Activated CD4-positive, alpha-beta T cell treated with anti-CD3 and anti-CD28 coated beads, Interleukin-2, amount 50 U/mL, for 4 hours (primary cell): ENCODE measurements at regions not wholly inside any gene's neighbourhood (a gene's known extent, or its start where the extent isn't known, plus 50 kb on each side); places are given as distances from the start of the nearest gene placed in this dataset.
"Not testable (repeated sequence)": the region's sequence is repeated elsewhere in the genome, so short reads cannot be mapped to it uniquely, and the experiment has no call there.

Experiments
- DNase-seq, 2 experiments: peaks; one replicate each; pipeline ENCODE4 v3.0.0-alpha.2; 2020

DNA sequence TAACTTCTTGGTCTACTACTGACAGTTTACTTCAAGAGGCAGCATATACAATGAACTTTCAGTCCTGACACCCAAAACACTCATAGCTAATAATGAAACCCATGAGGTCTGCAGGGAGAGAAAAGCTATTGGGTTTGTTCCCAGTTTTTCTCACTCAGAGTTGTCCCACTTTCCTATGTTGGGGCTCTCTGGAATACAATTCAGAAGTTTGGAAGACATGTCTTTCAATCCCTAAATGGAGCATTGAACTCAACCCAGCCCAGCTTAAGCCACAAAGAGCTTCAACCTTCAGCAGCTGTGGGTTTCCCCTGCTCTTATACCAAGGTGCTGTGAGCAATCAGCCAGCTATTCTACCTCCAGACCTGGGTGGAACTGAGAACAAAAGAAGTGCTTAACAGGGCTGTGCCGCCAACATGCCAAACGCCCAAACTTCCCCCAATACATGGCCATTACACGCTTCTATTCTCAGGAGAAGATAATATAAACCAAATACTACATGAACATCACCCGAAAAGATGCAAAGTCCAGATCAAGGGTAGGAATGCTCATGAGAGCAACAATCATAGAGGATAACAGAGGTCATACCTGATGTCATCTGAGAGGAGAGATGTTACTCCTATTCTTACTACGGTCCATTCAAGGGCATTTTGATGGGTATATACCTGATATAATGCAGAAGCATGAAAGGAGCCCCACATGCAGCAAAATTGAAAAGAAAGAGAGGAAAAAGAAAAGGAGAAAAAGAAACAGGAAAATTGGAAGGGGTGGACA, 131.2 kb upstream of the TGFBR2 start:
- no peak for DNase-seq

DNA sequence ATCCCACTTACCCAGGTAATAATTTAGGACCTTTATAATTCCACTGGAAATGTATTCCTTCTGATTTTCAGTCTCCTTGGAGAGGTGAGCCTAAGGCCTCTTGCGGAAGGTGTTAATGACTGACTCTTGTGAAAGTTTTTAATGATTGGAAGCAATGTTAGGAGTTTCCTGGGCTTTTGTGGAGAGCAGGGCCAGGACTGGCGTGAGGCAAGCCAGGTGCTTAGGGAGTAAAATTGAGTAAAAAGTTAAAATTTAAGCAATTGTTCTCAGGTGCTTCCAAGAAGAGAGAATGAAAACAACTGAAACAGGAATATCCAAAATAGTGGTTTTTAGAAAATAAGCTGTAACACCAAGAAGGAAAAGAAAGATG, 130.6 kb upstream of the TGFBR2 start:
- DNase-seq = no peak

DNA sequence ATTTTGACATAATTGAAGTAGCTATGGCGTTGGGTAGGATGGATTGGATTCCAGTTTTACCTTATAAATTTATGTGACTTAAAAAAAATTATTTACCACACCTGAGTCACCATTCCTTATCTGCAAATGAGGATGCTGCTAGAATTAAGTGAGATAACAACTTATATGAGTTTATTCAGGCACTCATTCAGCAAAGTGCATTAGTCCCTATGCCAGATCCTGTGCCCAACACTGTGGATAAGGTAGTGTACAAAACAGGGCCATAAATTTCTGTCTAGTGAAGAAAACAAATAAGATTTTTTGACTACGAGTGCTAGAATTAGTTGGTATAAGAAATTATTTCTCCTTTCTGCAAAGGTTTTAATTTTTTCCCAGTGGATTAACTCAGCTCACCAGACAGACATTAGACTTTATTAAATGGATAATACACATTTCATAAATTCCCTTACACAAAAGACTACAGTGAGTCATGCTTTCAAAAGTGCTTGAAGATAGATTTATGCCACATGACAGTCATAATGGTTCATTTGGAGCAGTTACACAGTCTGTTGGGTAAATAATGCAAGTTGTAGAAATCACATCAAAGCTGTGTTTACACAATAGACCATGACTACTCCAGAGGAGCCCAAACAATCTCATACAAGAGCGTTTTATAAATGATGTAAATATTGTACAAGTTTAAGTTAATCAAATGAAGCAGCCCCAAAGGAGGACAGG, 129.9 kb upstream of the TGFBR2 start:
- DNase-seq = no peak

DNA sequence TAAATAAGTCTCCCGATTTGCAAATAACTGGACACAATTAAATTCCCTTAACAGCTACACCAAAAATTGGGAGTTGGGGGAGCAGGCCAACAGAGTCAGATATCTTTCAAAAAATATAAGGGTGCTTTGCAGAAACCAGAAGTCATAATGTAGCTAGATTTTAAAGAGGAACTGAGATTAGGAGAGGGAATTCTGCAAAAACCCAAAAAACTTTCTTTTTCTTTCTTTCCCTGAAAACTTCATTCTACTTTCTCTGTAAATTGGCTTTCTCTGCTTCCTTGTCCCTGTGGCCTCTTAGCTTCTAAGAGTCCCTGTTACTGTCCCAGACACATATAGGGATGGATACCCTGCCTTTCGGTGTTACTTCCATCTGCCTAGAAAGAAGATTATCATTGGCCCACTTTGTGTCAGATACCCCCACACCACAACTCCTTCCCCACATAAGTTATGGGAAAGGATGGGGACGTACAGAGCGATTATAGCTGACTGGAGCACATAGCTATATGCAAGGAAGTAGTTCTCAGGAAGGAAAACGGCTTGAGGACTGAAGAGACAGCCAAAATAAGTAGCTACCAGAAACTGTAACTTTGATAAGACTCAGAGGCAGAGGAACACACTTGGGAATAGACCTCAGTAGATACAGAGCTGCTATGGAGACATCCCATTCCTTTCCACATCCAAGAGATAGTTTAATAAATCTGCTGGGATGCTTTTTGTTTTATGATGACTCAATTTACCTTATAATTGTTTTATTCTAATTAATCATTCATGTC, 129.1 kb upstream of the TGFBR2 start:
- DNase-seq = no peak

DNA sequence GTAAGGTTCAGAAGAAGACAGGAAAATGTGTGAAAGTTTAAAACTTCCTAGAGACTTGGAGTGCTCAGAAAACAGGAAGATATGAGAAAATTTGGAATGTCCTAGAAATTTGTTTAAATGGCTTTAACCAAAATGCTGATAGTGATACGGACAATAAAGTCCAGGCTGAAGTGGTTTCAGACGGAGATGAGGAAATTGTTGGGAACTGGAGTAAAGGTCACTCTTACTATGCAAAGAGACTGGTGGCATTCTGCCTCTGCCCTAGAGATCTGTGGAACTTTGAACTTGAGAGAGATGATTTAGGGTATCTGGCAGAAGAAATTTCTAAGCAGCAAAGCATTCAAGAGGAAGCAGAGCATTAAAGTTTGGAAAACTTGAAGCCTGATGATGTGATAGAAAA, 126.7 kb upstream of the TGFBR2 start:
- DNase-seq = not testable (repeated sequence)

DNA sequence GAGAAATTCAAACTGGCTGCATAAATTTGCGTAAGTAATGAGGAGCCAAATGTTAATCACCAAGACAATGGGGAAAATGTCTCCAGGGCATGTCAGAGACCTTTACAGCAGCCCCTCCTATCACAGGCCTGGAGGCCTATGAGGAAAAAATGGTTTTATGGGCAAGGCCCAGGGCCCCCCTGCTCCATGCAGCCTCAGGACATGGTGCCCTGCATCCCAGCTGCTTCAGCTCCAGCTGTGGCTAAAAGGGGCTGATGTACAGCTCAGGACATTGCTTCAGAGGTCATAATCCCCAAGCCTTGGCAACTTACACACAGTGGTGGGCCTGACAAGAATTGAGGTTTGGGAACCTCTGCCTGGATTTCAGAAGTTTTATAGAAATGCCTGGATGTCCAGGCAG, 126.2 kb upstream of the TGFBR2 start:
- DNase-seq = not testable (repeated sequence)

DNA sequence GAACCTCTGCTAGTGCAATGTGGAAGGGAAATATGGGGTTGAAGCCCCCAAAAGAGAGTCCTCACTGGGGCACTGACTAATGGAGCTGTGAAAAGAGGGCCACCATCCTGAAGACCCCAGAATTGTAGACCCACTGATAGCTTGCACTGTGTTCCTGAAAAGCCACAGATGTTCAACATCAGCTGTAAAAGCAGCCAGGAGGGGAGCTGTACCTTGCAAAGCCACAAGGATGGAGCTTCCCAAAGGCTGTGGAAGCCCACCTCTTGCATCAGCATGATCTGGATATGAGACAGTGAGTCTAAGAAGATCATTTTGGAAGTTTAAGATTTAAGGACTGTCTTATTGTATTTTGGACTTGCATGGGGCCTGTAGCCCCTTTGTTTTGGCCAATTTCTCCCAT, 125.8 kb upstream of the TGFBR2 start:
- no peak for DNase-seq

DNA sequence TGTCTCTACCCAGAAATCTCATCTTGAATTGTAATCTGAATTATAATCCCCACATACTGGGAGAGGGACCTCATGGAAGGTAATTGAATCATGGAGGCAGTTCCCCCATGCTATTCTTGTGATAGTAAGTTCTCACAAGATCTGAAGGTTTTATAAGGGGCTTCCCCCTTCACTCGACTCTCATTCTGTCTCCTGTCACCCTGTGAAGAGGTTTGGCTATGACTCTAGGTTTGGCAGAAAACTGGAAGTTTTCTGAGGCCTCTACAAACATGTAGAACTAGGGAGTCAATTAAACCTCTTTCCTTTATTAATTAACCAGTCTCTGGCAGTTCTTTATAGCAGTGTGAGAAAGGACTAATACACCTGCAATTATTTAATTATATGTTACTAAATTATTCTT, 125.2 kb upstream of the TGFBR2 start:
- DNase-seq = no peak

DNA sequence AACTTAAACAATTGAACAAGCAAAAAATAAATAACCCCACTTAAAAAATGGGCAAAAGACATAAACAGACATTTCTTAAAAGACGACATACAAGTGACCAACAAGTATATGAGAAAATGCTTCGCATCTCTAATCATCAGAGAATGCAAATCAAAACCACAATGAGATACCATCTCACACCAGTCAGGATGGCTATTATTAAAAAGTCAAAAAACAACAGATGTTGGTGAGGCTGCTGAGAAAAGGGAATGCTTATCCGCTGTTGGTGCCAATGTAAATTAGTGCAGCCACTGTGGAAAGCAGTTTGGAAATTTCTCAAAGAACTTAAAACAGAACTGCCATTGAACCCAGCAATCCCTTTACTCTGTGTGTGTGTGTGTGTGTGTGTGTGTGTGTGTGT, 122.2 kb upstream of the TGFBR2 start:
- not testable (repeated sequence) for DNase-seq

DNA sequence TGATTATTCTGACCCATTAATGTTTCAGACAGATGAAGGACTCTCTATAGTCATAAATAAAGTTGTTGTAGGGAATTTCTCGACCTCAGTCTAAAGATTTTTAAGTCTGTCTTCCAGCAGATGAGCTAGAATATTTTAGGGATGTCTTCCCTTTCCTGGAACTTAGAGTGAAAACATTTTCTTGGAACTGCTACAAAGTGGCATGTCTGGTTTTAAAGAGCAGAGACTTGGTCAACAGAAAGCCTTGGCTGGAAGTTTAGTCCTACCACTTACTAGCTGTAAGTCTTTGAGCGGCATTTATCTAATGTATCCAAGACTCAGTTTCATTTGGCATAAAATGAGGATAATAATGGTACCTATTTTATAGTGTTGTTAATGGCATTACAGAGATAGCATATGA, 120.0 kb upstream of the TGFBR2 start:
- no peak for DNase-seq

DNA sequence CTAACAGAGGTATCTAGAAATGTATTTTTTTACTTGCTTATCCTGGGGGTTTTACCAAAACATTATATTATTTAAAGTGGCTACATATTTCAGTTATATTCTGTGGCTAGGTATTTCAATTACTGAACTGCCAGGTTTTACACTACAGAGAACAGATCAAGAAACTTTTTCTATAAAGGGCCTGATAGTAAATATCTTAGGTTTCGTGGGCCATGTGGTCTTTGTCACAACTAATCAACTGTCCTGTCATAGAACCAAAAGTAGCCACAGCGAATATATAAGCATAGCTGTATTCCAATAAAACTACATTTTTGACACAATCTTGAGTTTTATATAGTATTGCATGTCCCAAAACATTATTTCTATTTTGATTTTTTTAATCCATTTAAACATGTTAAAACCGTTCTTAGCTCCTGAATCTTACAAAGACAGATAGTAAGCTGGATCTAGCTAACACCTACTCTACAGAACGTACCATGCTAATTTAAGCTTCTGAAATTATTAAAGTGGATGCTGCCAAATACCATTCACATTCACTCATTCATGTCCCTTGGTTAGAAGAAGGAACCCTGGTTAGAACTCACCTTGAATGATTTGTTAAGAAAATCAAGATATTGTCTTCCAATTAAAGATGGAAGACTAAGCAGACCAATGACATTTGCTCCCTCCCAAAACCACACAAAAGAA, 118.2 kb upstream of the TGFBR2 start:
- no peak for DNase-seq

DNA sequence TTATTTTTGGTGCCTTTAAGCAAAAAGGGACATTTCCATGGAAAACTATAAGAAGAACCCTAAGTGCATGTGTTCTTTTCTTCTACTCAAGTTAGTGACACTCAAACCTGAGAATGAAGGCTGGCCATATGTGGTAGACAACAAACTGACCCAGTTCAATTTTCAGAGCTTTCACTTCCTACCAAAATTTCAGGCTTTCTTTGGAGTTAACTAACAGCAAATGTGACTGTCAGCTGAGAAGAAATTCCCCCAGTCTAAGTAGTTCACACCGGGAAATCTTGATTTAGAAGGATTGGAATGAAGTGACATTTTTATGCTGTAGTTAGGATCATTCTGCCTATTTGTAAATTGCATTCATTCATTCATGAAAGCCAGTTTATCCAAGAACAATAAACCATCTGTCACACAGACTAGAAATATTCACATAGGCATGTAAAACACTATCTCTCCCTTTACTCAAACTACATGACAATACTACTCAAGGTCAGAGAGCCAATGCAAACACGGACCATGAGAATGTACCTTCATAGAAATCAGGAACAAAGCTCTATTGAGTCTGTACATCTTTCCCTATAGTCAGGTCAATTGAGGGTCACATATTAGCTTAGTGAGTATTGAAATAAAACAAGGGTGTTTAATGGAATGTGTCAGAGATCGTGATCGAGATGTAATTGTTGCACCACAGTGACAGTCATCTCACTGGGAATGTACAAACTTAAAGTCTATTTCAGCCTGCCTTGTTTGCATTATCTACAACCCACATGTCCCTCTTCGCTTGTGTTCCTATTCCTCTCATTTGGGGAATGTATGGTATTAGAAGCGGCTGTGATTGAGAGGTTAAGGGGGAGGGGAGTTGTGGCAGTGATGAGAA, 113.8 kb upstream of the TGFBR2 start:
- DNase-seq = no peak

DNA sequence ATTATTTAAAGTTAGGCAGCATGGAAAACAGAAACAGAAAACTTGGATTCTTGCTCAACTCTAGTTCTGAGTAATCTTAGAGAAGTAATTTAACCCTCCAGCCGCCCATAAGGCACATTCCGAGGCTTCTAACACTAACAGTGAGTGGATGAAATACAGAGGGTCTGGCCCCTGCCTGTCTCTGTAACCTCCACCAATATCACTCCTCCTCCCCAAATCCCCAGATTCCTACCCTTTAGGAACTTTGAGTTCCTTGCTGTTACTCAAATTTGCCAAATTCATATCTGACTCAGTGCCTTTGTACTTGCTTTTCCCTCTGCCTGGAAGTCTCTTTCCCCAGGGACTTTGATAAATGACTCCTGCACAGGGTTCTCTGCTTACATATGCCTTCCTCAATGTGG, 112.5 kb upstream of the TGFBR2 start:
- DNase-seq = no peak

DNA sequence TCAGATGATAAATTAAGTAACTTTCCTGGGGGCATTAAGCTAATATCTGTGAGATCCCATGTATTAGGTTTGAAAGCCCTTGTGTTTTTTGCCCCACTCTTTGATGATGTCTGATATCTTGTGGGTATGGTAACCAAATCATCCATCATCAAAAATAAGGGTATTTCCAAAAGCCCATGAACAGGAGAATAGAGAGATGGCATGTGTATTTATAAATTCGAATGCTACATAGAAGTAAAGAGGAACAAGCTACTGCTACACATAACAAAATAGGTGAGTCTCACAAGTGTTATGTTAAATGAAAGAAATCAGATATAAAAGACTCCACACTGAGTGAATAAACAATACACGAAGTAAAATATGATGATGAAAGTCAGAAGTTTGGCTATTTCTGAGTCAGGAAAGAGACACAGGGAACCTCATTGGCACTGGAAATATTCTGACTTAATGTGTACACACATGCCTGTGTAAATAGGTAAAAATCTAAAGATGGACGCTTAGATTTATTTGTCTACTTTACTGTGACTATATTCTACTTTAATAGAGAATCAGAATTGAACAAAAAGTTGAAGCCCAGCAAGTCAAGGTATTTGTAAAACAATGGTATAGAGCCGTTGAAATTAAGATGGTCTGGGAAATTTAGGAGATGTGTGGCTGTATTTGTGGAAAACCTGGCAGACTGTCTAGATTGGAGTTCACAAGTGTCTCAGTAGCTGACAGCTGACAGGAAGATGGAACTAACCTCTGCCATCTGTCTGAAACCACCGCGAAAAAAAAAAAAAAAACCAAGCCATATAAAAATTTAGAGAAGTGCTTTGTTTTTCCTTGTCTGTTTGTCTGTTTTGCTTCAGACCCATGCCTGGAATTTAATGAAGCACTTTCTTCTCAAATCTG, 111.0 kb upstream of the TGFBR2 start:
- no peak for DNase-seq

DNA sequence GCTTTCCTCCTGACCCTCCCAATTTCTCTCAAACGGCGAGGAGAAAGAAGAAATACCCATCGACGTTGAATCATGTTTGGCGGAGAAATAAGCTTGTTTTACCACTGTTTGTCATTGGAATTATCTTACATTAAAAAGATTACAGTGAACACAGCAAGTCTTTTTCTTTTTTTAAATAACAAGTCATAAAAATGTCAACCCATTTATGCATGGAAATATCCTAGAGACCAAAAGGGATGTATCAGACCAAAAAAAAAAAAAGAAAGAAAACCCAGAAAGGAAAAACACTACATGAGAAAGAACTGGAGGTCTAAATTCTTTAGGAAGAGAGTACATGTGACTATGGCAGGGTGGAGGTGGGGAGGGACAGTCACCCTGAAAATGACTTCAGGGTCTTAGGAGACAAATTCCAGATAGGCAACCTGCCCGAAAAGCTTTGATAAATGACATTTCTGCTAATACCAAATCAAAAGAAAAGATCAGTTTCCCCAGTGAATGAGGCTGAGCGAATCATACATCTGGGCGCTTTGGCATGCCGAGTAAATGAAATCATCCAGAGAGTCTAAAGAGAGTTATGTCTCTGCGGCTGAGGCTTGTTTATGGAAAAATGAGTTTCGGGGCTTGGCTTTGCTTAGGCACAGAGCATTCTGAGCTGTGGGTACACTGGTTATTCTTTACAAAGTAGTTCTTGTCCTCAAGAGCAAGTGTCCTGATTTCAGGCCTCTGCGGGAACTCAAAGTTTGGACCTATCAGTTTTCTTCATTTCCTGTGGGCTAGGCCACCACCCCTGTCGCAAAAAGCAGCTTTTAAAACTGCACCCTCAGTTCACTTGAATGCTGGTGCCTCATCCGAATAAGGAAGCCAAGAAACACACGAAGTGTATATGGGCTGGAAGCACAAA, 110.1 kb upstream of the TGFBR2 start:
- DNase-seq = no peak

DNA sequence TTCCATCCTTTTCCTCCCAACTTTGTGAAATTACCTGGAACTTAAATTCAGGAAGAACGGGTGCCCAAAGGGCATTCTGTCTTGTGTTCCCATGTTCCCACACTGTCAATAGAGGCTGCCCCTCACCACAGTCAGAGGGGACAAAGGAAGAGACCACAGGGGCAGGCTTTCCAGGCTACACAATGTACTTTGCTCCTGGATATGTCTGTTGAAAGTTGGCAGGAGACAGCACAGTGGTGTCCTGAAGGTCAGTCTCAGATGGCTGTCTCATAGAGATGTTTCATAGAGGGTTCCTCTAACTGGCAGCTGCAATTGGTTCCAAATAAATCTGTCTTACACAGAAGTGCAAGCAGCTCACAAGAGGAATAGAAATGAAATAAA, 107.8 kb upstream of the TGFBR2 start:
- DNase-seq = no peak

DNA sequence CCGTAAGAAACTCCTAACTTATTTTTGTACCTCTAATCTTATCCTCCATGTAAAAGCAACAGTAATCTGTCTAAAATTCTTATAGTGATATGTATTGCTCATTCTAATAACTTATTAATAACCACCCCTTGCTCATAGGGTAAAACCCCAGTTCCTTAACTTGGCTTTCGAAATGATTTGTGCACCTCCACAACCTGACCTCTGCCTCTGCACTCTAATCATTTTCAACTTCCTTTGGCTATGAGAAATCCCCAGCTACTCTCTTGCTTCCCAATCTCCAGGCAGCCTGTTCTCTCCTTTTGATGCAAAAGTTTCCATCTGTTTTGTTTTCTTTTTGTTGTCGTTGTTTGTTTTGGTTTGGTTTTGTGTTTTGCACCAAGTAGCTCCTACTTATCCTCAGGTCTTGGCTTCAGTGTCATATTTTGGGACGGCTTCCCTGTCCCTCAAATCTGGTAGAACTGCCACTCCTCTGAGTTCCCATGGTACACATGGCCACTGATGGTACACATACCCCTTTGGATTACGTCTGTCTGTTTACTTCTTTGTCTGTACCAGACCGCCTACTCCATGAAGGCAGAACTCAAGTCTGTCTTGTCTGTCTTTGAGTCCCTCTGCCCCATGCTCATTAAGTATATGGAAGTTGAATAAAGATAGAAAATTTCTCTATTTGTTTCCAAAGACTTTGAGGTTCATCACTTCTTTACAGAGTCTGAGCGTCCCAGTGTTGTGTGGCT, 105.6 kb upstream of the TGFBR2 start:
- no peak for DNase-seq

DNA sequence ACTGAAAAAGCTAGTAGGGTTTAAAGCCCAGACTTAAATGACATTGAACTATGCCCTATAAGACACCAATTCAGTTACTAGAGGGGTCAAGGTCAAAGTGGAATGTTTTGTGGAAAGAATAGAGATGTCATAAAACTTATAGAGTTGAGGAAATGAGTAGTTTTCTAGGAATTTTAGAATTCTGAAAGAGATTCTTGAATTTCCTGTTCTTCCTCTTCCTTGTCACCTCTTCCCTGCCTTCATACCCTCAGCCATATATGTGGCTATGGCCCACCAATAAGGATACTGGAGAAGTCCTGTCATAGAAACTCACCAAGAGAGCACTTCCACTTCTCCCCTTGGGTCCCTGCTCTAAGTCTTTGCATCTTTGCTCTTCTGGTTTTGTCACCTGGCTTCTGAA, 104.9 kb upstream of the TGFBR2 start:
- no peak for DNase-seq

DNA sequence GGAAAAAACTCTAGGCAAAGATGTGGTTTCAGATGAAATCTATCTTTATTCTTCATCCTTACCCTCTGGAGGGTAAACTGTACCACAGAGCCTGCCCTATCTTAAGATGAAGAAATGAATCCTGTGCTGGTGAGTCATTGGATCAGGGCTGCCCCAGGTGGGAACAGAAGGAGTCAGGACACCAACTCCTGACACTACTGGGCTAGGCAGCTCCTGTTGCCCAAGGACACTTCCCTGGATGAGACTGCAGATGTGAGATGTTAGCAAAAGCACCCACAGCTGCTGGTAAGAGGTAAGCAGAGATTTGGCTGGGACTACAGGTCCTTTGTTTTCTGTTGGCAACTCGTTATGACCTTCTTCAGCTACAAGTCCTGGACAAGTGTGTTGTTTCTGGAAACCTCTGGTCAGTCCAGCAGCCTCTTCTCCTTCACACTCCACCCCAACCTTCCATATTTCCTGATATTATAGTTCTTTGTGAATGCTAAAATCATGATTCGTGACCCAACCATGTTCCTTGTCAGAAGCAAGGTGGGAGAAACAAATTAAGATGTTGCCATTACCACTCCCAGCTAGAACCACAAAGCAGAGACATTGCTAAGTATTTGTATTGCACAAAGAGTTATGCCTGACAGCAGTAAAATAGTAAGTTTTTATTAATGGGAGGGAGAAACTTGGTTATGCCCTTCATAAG, 104.2 kb upstream of the TGFBR2 start:
- DNase-seq = no peak
